Peyer's patch (tissue), 4 donors: ENCODE measurements at regions not wholly inside any gene's neighbourhood (a gene's known extent, or its start where the extent isn't known, plus 50 kb on each side); places are given as distances from the start of the nearest gene placed in this dataset.

Experiments
- CTCF ChIP-seq, 6 experiments: fragments of 450-650 bp in 4 of 6; fragments of 200-600 bp in 2 of 6; sonication (generic) in 1 of 6; IDR thresholded peaks; one replicate each; pipeline ENCODE4 v1.5.1; 2017 to 2019; ENCODE audit warnings: antibody characterized with exemption in 6 of 6, mild to moderate bottlenecking in 3 of 6, moderate library complexity in 1 of 6
- POLR2A ChIP-seq, 2 donors: fragments of 450-650 bp; IDR thresholded peaks; one replicate each; pipeline ENCODE4 v1.5.1; 2017; ENCODE audit warnings: antibody characterized with exemption in 2 of 2, mild to moderate bottlenecking in 2 of 2, moderate library complexity in 2 of 2

GRCh38 chr3:177889161-177889560, 647.1 kb upstream of the KCNMB2 start:
- no peak for TF ChIP-seq CTCF (IDR thresholded peaks at IDR 0.05)
- TF ChIP-seq POLR2A (IDR thresholded peaks at IDR 0.05), result no peak
